ENCODE measurements at regions not wholly inside any gene's neighbourhood (a gene's known extent, or its start where the extent isn't known, plus 50 kb on each side); places are given as distances from the start of the nearest gene placed in this dataset.

- TF ChIP-seq CTCF (IDR thresholded peaks at IDR 0.05), result no peak
- H3K9me3 Mint-ChIP-seq, result no peaks in the 10 kb centered on the region
- H3K27ac Mint-ChIP-seq, result no peak overlapping the region
- no peak overlapping the region for H3K4me3 Mint-ChIP-seq
- DNase-seq, result no peak
- H3K4me1 Mint-ChIP-seq, result peaks cover 25% of the 10 kb centered on the region
- H3K27me3 Mint-ChIP-seq (ENCODE audit: low read depth, poor library complexity), result no peaks in the 10 kb centered on the region
- no peaks in the 10 kb centered on the region for H3K36me3 Mint-ChIP-seq (ENCODE audit: low read depth)
Measured at GRCh38 chr5:101679816-101680215, 616.3 kb downstream of the SLCO4C1 start.

- Mint-ChIP-seq H3K9me3 (no peaks in the 10 kb centered on the region), H3K36me3 (ENCODE audit: low read depth) (no peaks in the 10 kb centered on the region), H3K27ac (no peak overlapping the region), H3K4me3 (peak overlapping the region; percentile 64), H3K27me3 (ENCODE audit: low read depth, poor library complexity) (no peaks in the 10 kb centered on the region), H3K4me1 (peaks cover 20% of the 10 kb centered on the region)
- DNase-seq, result peak; percentile 84
- TF ChIP-seq CTCF (IDR thresholded peaks at IDR 0.05), result peak; percentile 93
Measured at GRCh38 chr5:101678481-101679193, 617.4 kb downstream of the SLCO4C1 start.

GRCh38 chr5:101677961-101678360, 618.1 kb downstream of the SLCO4C1 start:
- DNase-seq, result no peak
- H3K9me3 Mint-ChIP-seq, result no peaks in the 10 kb centered on the region
- TF ChIP-seq CTCF (IDR thresholded peaks at IDR 0.05), result no peak
- H3K27ac Mint-ChIP-seq, result peak overlapping the region; percentile 21
- peaks cover 20% of the 10 kb centered on the region for H3K4me1 Mint-ChIP-seq
- H3K4me3 Mint-ChIP-seq, result peak overlapping the region; percentile 57
- H3K36me3 Mint-ChIP-seq (ENCODE audit: low read depth), result no peaks in the 10 kb centered on the region
- no peaks in the 10 kb centered on the region for H3K27me3 Mint-ChIP-seq (ENCODE audit: low read depth, poor library complexity)

GRCh38 chr5:101676646-101677045, 619.4 kb downstream of the SLCO4C1 start:
- TF ChIP-seq CTCF (IDR thresholded peaks at IDR 0.05), result no peak
- H3K27ac Mint-ChIP-seq, result no peak overlapping the region
- H3K9me3 Mint-ChIP-seq, result no peaks in the 10 kb centered on the region
- no peaks in the 10 kb centered on the region for H3K27me3 Mint-ChIP-seq (ENCODE audit: low read depth, poor library complexity)
- DNase-seq, result no peak
- peaks cover 20% of the 10 kb centered on the region for H3K4me1 Mint-ChIP-seq
- no peak overlapping the region for H3K4me3 Mint-ChIP-seq
- no peaks in the 10 kb centered on the region for H3K36me3 Mint-ChIP-seq (ENCODE audit: low read depth)

GRCh38 chr5:101675510-101676219, 620.4 kb downstream of the SLCO4C1 start:
- Mint-ChIP-seq H3K27ac (no peak overlapping the region), H3K27me3 (ENCODE audit: low read depth, poor library complexity) (no peaks in the 10 kb centered on the region), H3K4me3 (no peak overlapping the region), H3K36me3 (ENCODE audit: low read depth) (no peaks in the 10 kb centered on the region), H3K9me3 (no peaks in the 10 kb centered on the region), H3K4me1 (peaks cover 20% of the 10 kb centered on the region)
- no peak for TF ChIP-seq CTCF (IDR thresholded peaks at IDR 0.05)
- DNase-seq, result no peak

Data from nephron progenitor cell (in vitro differentiated cells).